Mesenchymal stem cell (in vitro differentiated cells and primary cell): ENCODE measurements at regions not wholly inside any gene's neighbourhood (a gene's known extent, or its start where the extent isn't known, plus 50 kb on each side); places are given as distances from the start of the nearest gene placed in this dataset.

ENCODE experiments used
- DNase-seq: peaks from one replicate; pipeline ENCODE4 v3.0.0-alpha.2; 2013
- H2AFZ ChIP-seq: one replicate; pipeline ENCODE4 v1.6.1; 2013; ENCODE audit warnings: low read depth, mild to moderate bottlenecking, control low read depth, inconsistent platforms, low read length, moderate library complexity
- H2AK5ac ChIP-seq: 2 replicates; pipeline ENCODE4 v1.6.1; 2013; ENCODE audit warnings: low read length, moderate library complexity, mild to moderate bottlenecking, inconsistent platforms; ENCODE audit not compliant: severe bottlenecking
- H2BK120ac ChIP-seq: one replicate; pipeline ENCODE4 v1.6.1; 2013; ENCODE audit warnings: low read depth, mild to moderate bottlenecking, inconsistent platforms, low read length, moderate library complexity
- H2BK12ac ChIP-seq, 2 experiments: one replicate each; pipeline ENCODE4 v1.6.1; 2013; ENCODE audit warnings: inconsistent platforms in 2 of 2, low read length in 2 of 2, mild to moderate bottlenecking in 2 of 2, moderate library complexity in 2 of 2, control low read depth in 1 of 2
- H2BK15ac ChIP-seq: one replicate; pipeline ENCODE4 v1.6.1; 2013; ENCODE audit warnings: mild to moderate bottlenecking, low read depth, inconsistent platforms; ENCODE audit not compliant: poor library complexity, severe bottlenecking
- H2BK5ac ChIP-seq: 2 replicates; pipeline ENCODE4 v1.6.1; 2013; ENCODE audit warnings: low read depth, mild to moderate bottlenecking, low read length, control low read depth, inconsistent platforms; ENCODE audit not compliant: poor library complexity, severe bottlenecking
- H3K14ac ChIP-seq, 2 experiments: one replicate each; pipeline ENCODE4 v1.6.1; 2013; ENCODE audit warnings: inconsistent platforms in 2 of 2, low read length in 2 of 2, control low read depth in 1 of 2, mild to moderate bottlenecking in 1 of 2, moderate library complexity in 1 of 2
- H3K18ac ChIP-seq, 2 experiments: one replicate each; pipeline ENCODE4 v1.6.1; 2013; ENCODE audit warnings: inconsistent platforms in 2 of 2, low read length in 2 of 2, control low read depth in 1 of 2, low read depth in 1 of 2, mild to moderate bottlenecking in 1 of 2
- H3K23ac ChIP-seq, 2 experiments: one replicate each; pipeline ENCODE4 v1.6.1; 2013; ENCODE audit warnings: inconsistent platforms in 2 of 2, low read length in 2 of 2, mild to moderate bottlenecking in 2 of 2, moderate library complexity in 2 of 2, control low read depth in 1 of 2
- H3K27ac ChIP-seq: 2 replicates; pipeline ENCODE4 v1.5.1; 2013; ENCODE audit warnings: mild to moderate bottlenecking, moderate library complexity, low read length, control low read depth, inconsistent platforms; ENCODE audit not compliant: poor library complexity, severe bottlenecking
- H3K27me3 ChIP-seq, 2 experiments: 2 replicates each; pipeline versions ENCODE4 v1.6.1 to v1.7.0; 2013; ENCODE audit warnings: low read length in 2 of 2, mild to moderate bottlenecking in 2 of 2, moderate library complexity in 2 of 2, control low read depth in 1 of 2, inconsistent platforms in 1 of 2; ENCODE audit not compliant: control insufficient read depth in 1 of 2, insufficient read depth in 1 of 2
- H3K36me3 ChIP-seq, 2 experiments: 2 replicates each; pipeline versions ENCODE4 v1.6.1 to v1.7.0; 2013; ENCODE audit warnings: low read length in 2 of 2, control low read depth in 1 of 2, inconsistent platforms in 1 of 2, low read depth in 1 of 2, mild to moderate bottlenecking in 1 of 2; ENCODE audit not compliant: insufficient read depth in 2 of 2, control insufficient read depth in 1 of 2
- H3K4ac ChIP-seq, 2 experiments: one replicate each; pipeline ENCODE4 v1.6.1; 2013; ENCODE audit warnings: inconsistent platforms in 2 of 2, low read length in 2 of 2, mild to moderate bottlenecking in 2 of 2, moderate library complexity in 2 of 2, control low read depth in 1 of 2, low read depth in 1 of 2
- H3K4me1 ChIP-seq: 2 replicates; pipeline ENCODE4 v1.6.1; 2013; ENCODE audit warnings: low read depth, low read length, control low read depth; ENCODE audit not compliant: control insufficient read depth, insufficient read depth
- H3K4me2 ChIP-seq: 2 replicates; pipeline ENCODE4 v1.6.1; 2013; ENCODE audit warnings: low read length, mild to moderate bottlenecking, inconsistent platforms; ENCODE audit not compliant: poor library complexity, severe bottlenecking
- H3K4me3 ChIP-seq, 2 experiments: 2 replicates each; pipeline versions ENCODE4 v1.5.1 to v1.7.0; 2013; ENCODE audit warnings: low read length in 2 of 2, mild to moderate bottlenecking in 2 of 2, control low read depth in 1 of 2, low read depth in 1 of 2; ENCODE audit not compliant: insufficient read depth in 1 of 2
- H3K79me1 ChIP-seq: replicated peaks from 2 replicates; pipeline ENCODE4 v1.6.1; 2013; ENCODE audit warnings: mild to moderate bottlenecking, control low read depth, low read length, inconsistent platforms; ENCODE audit not compliant: poor library complexity, severe bottlenecking
- H3K9ac ChIP-seq: 2 replicates; pipeline ENCODE4 v1.7.0; 2013; ENCODE audit warnings: mild to moderate bottlenecking, low read length, moderate library complexity
- H3K9me3 ChIP-seq: 2 replicates; pipeline ENCODE4 v1.7.0; 2013; ENCODE audit warnings: mild to moderate bottlenecking, low read length; ENCODE audit not compliant: control insufficient read depth
- H4K8ac ChIP-seq: one replicate; pipeline ENCODE4 v1.6.1; 2013; ENCODE audit warnings: inconsistent platforms, mild to moderate bottlenecking, low read length, moderate library complexity
- H4K91ac ChIP-seq: one replicate; pipeline ENCODE4 v1.6.1; 2013; ENCODE audit warnings: mild to moderate bottlenecking, low read length, inconsistent platforms
- WGBS: methylation state at CpG from one replicate; pipeline ENCODE4 v1.1.7; 2013; ENCODE audit warnings: mixed read lengths; 5-methylcytosine and 5-hydroxymethylcytosine counted together

DNA sequence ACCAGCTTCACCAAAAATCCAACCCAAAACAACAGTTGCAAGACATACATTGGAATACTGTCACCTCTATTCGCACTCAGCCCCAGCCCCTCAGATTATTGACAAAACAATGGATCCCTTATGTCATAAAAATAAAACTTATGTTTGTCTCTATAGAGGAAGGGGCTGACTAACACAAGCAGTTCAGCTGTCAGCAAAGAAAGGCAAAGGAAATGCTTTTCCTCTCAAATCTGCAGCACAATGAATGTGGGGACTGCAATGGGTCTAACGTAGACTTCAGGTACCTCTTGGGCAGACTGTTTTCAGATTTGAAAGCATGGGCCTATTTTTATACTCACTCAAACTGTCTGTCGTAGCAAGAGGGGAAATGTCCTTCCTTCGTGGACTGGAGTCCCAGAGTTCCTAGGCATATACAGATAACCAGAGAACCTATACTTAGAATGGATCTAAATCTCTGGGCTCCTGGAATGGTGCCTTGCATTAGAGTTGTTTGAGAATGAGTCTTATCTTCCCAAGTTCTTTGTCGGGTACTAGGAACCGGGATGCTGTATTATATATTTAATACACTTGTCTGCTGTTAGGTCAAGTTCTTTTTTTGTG, 307.7 kb upstream of the DDX53 start:
- H2BK120ac ChIP-seq = no peak overlapping the region
- H3K4me3 ChIP-seq = no peak overlapping the region
- WGBS = 100% methylated on average over 3 of the region's 6 CpGs
- no peak overlapping the region for H2AK5ac ChIP-seq
- H3K9me3 ChIP-seq = no peaks in the 10 kb centered on the region
- H2BK12ac ChIP-seq = no peak overlapping the region
- no peak overlapping the region for H2BK15ac ChIP-seq
- H4K8ac ChIP-seq = no peak overlapping the region
- DNase-seq = no peak
- H3K36me3 ChIP-seq = no peaks in the 10 kb centered on the region
- no peak overlapping the region for H3K9ac ChIP-seq
- no peaks in the 10 kb centered on the region for H3K4me1 ChIP-seq
- H3K27ac ChIP-seq = no peak overlapping the region
- H3K4ac ChIP-seq = no peak overlapping the region
- no peak overlapping the region for H3K4me2 ChIP-seq
- H3K23ac ChIP-seq = no peak overlapping the region
- H2AFZ ChIP-seq = no peak overlapping the region
- H3K79me1 ChIP-seq = no peaks in the 10 kb centered on the region
- H3K27me3 ChIP-seq = no peaks in the 10 kb centered on the region
- no peak overlapping the region for H3K18ac ChIP-seq
- H4K91ac ChIP-seq = no peak overlapping the region
- H2BK5ac ChIP-seq = no peak overlapping the region
- no peak overlapping the region for H3K14ac ChIP-seq

DNA sequence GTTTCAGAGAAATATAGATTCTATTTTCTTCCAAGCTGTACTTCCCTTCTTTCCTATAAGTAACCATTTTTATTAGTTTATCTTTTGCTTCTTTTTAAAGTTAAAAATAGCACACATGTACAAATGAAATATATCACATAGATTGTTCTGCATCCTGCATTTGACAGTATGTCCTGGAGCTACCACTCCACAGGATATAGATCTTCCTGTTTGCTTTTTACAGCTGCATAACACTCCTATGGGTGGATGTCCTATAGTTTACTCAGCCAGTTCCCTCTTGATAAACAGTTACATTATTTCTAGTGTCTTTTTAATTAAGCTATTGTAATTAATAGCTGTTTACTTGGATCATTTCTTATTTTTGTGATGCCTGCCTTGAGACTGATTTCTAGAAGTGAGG, 301.6 kb upstream of the DDX53 start:
- Histone ChIP-seq H3K23ac (no peak overlapping the region), H2BK120ac (no peak overlapping the region), H3K18ac (no peak overlapping the region), H3K27me3 (no peaks in the 10 kb centered on the region), H2AFZ (no peak overlapping the region), H2BK12ac (no peak overlapping the region), H3K27ac (no peak overlapping the region), H3K14ac (no peak overlapping the region), H2BK15ac (no peak overlapping the region), H3K4me2 (no peak overlapping the region), H3K79me1 (no peaks in the 10 kb centered on the region), H4K8ac (no peak overlapping the region), H3K4me1 (no peaks in the 10 kb centered on the region), H3K9ac (no peak overlapping the region), H2BK5ac (no peak overlapping the region), H3K4ac (no peak overlapping the region), H3K9me3 (no peaks in the 10 kb centered on the region), H2AK5ac (no peak overlapping the region), H4K91ac (no peak overlapping the region), H3K4me3 (no peak overlapping the region), H3K36me3 (no peaks in the 10 kb centered on the region)
- no peak for DNase-seq

DNA sequence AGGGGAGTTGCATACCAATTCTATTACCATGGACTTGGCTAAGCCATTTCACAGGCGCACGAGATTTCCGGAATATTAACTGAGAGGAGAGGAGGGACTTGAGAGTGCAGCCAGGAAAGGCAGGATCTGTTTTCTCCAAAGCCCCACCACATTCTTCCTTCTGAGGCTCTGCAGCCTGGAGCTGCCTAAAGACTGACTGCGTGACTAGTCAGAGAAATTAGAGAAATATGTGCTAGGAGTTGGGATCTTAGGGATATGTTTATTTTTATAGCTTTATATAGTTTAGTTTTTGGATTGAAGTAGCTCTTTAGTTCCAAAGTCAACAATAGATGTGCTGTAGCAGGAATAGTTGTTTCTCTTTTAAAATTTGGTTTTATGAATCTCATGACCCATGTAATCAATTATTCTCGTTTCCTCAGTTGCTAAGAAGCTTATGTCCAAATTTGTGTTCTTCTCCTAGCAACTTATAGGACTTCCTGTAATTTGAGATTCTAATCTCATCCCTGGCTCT, 300.1 kb upstream of the DDX53 start:
- Histone ChIP-seq H2AFZ (no peak overlapping the region), H2AK5ac (no peak overlapping the region), H4K8ac (no peak overlapping the region), H3K27me3 (no peaks in the 10 kb centered on the region), H3K4ac (no peak overlapping the region), H2BK5ac (no peak overlapping the region), H3K27ac (no peak overlapping the region), H3K18ac (no peak overlapping the region), H3K79me1 (no peaks in the 10 kb centered on the region), H3K14ac (no peak overlapping the region), H4K91ac (no peak overlapping the region), H2BK120ac (no peak overlapping the region), H3K23ac (no peak overlapping the region), H3K4me3 (no peak overlapping the region), H2BK12ac (no peak overlapping the region), H3K36me3 (no peaks in the 10 kb centered on the region), H3K4me2 (no peak overlapping the region), H2BK15ac (no peak overlapping the region), H3K9ac (peak overlapping the region; percentile 63), H3K4me1 (no peaks in the 10 kb centered on the region), H3K9me3 (peaks cover under 1% of the 10 kb centered on the region)
- 66% methylated on average over 3 of the region's 5 CpGs for WGBS
- peak; percentile 59 for DNase-seq

DNA sequence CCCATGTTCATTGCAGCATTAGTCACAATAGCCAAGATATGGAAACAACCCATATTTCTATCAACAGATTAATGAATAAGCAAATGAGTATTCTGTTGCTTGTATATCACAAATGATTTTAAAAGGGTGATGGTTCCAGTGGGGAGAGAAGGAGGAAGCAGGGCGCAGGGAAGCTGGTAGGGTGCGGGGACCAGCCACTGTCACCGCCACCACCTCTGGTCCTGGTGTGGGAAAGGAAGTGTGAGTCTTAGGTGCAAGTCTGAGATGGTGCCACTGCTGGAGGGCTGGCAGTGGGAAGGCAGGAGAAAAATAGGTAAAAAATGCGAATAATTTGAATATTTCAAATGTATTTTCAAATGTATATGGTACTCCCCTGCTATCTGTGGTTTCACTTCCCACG, 286.8 kb upstream of the DDX53 start:
- Histone ChIP-seq H3K4me3 (no peak overlapping the region), H3K36me3 (no peaks in the 10 kb centered on the region), H3K27ac (no peak overlapping the region), H3K79me1 (no peaks in the 10 kb centered on the region), H2BK15ac (no peak overlapping the region), H3K27me3 (no peaks in the 10 kb centered on the region), H2AK5ac (no peak overlapping the region), H2AFZ (no peak overlapping the region), H3K4ac (no peak overlapping the region), H3K9ac (no peak overlapping the region), H3K4me2 (no peak overlapping the region), H3K14ac (no peak overlapping the region), H3K4me1 (no peaks in the 10 kb centered on the region), H3K9me3 (no peaks in the 10 kb centered on the region), H2BK5ac (no peak overlapping the region), H2BK120ac (no peak overlapping the region), H3K18ac (no peak overlapping the region), H3K23ac (no peak overlapping the region), H2BK12ac (no peak overlapping the region), H4K8ac (no peak overlapping the region), H4K91ac (no peak overlapping the region)
- no peak for DNase-seq
- WGBS = 80% methylated on average over 3 of the region's 5 CpGs
